IPS DF 6.9 (cell line): ENCODE measurements at regions not wholly inside any gene's neighbourhood (a gene's known extent, or its start where the extent isn't known, plus 50 kb on each side); places are given as distances from the start of the nearest gene placed in this dataset.

Source experiments
- DNase-seq: peaks from one replicate; pipeline ENCODE4 v3.0.0-alpha.2; 2013; ENCODE audit warnings: low read depth, low spot score
- H3K27ac ChIP-seq: one replicate; pipeline ENCODE4 v1.5.1; 2013; ENCODE audit warnings: low read length, control low read depth
- H3K27me3 ChIP-seq: 2 replicates; pipeline ENCODE4 v1.6.1; 2013; ENCODE audit warnings: mild to moderate bottlenecking, low read length; ENCODE audit not compliant: control insufficient read depth, insufficient read depth
- H3K36me3 ChIP-seq: 2 replicates; pipeline ENCODE4 v1.6.1; 2013; ENCODE audit warnings: low read length; ENCODE audit not compliant: control insufficient read depth, insufficient read depth
- H3K4me1 ChIP-seq: 2 replicates; pipeline ENCODE4 v1.6.1; 2013; ENCODE audit warnings: low read length; ENCODE audit not compliant: control insufficient read depth, insufficient read depth
- H3K4me3 ChIP-seq: 2 replicates; pipeline ENCODE4 v1.5.1; 2013; ENCODE audit warnings: mild to moderate bottlenecking, low read length
- H3K9me3 ChIP-seq: 2 replicates; pipeline ENCODE4 v1.6.1; 2013; ENCODE audit warnings: low read length, inconsistent platforms; ENCODE audit not compliant: control insufficient read depth, insufficient read depth
- WGBS: extraction: QIAGEN DNeasy Blood & Tissue Kit; methylation state at CpG from one replicate; pipeline ENCODE4 v1.1.7; 2013; ENCODE audit warnings: mixed read lengths, missing lambda C conversion rate; ENCODE audit not compliant: insufficient read length, insufficient coverage; 5-methylcytosine and 5-hydroxymethylcytosine counted together

GRCh38 chr10:83037653-83038052 lies 1101.7 kb upstream of the GHITM start:
- DNase-seq: no peak
- no peaks in the 10 kb centered on the region for H3K36me3 ChIP-seq
- H3K4me3 ChIP-seq: no peak overlapping the region
- H3K27ac ChIP-seq: no peak overlapping the region
- H3K4me1 ChIP-seq: no peaks in the 10 kb centered on the region
- no peaks in the 10 kb centered on the region for H3K27me3 ChIP-seq
- no CpG with 5 or more reads among the region's 2 CpGs for WGBS
- no peaks in the 10 kb centered on the region for H3K9me3 ChIP-seq

GRCh38 chr10:83038631-83039030 lies 1100.7 kb upstream of the GHITM start:
- no peaks in the 10 kb centered on the region for H3K4me1 ChIP-seq
- H3K27me3 ChIP-seq: no peaks in the 10 kb centered on the region
- H3K4me3 ChIP-seq: no peak overlapping the region
- no peak overlapping the region for H3K27ac ChIP-seq
- H3K36me3 ChIP-seq: no peaks in the 10 kb centered on the region
- H3K9me3 ChIP-seq: no peaks in the 10 kb centered on the region
- no CpG with 5 or more reads among the region's 2 CpGs for WGBS
- DNase-seq: no peak

GRCh38 chr10:83045731-83046130 lies 1093.6 kb upstream of the GHITM start:
- WGBS: no CpG with 5 or more reads among the region's 4 CpGs
- no peak for DNase-seq
- H3K9me3 ChIP-seq: no peaks in the 10 kb centered on the region
- H3K4me1 ChIP-seq: no peaks in the 10 kb centered on the region
- no peak overlapping the region for H3K27ac ChIP-seq
- no peak overlapping the region for H3K4me3 ChIP-seq
- H3K27me3 ChIP-seq: no peaks in the 10 kb centered on the region
- H3K36me3 ChIP-seq: no peaks in the 10 kb centered on the region

GRCh38 chr10:83050815-83051214 lies 1088.5 kb upstream of the GHITM start:
- Histone ChIP-seq H3K27me3 (no peaks in the 10 kb centered on the region), H3K4me1 (no peaks in the 10 kb centered on the region), H3K9me3 (no peaks in the 10 kb centered on the region), H3K27ac (no peak overlapping the region), H3K36me3 (no peaks in the 10 kb centered on the region), H3K4me3 (no peak overlapping the region)
- no CpG with 5 or more reads among the region's 3 CpGs for WGBS
- no peak for DNase-seq

- H3K4me3 ChIP-seq: no peak overlapping the region
- no CpG with 5 or more reads among the region's 2 CpGs for WGBS
- no peak overlapping the region for H3K27ac ChIP-seq
- no peak for DNase-seq
- no peaks in the 10 kb centered on the region for H3K4me1 ChIP-seq
- no peaks in the 10 kb centered on the region for H3K36me3 ChIP-seq
- no peaks in the 10 kb centered on the region for H3K27me3 ChIP-seq
- H3K9me3 ChIP-seq: no peaks in the 10 kb centered on the region
These were observed 1076.4 kb upstream of the GHITM start for GRCh38 chr10:83062871-83063270.

GRCh38 chr10:83073472-83073871 lies 1065.8 kb upstream of the GHITM start:
- WGBS: no CpG with 5 or more reads among the region's 1 CpG
- Histone ChIP-seq H3K4me1 (no peaks in the 10 kb centered on the region), H3K9me3 (no peaks in the 10 kb centered on the region), H3K4me3 (no peak overlapping the region), H3K27me3 (no peaks in the 10 kb centered on the region), H3K27ac (no peak overlapping the region), H3K36me3 (no peaks in the 10 kb centered on the region)
- no peak for DNase-seq

- H3K4me1 ChIP-seq: peaks cover 2% of the 10 kb centered on the region; the same call in 1 of the 2 replicates
- DNase-seq: no peak
- WGBS: no CpG with 5 or more reads among the region's 4 CpGs
- no peaks in the 10 kb centered on the region for H3K9me3 ChIP-seq
- H3K36me3 ChIP-seq: no peaks in the 10 kb centered on the region
- no peaks in the 10 kb centered on the region for H3K27me3 ChIP-seq
- H3K27ac ChIP-seq: no peak overlapping the region
- no peak overlapping the region for H3K4me3 ChIP-seq
These were observed 1064.1 kb upstream of the GHITM start for GRCh38 chr10:83075016-83075814.

- peaks cover 2% of the 10 kb centered on the region; the same call in 1 of the 2 replicates for H3K4me1 ChIP-seq
- no peaks in the 10 kb centered on the region for H3K36me3 ChIP-seq
- no peak overlapping the region for H3K4me3 ChIP-seq
- H3K27me3 ChIP-seq: no peaks in the 10 kb centered on the region
- no peak for DNase-seq
- H3K27ac ChIP-seq: no peak overlapping the region
- no peaks in the 10 kb centered on the region for H3K9me3 ChIP-seq
These were observed 1063.4 kb upstream of the GHITM start for GRCh38 chr10:83075815-83076355.

- Histone ChIP-seq H3K36me3 (no peaks in the 10 kb centered on the region), H3K27me3 (no peaks in the 10 kb centered on the region), H3K4me1 (peaks cover 2% of the 10 kb centered on the region; the same call in 1 of the 2 replicates), H3K9me3 (no peaks in the 10 kb centered on the region), H3K4me3 (no peak overlapping the region), H3K27ac (no peak overlapping the region)
- DNase-seq: no peak
- no CpG with 5 or more reads among the region's 3 CpGs for WGBS
These were observed 1062.9 kb upstream of the GHITM start for GRCh38 chr10:83076443-83076842.

GRCh38 chr10:83078160-83078559 lies 1061.1 kb upstream of the GHITM start:
- no peak overlapping the region for H3K4me3 ChIP-seq
- no peaks in the 10 kb centered on the region for H3K27me3 ChIP-seq
- H3K4me1 ChIP-seq: peaks cover 2% of the 10 kb centered on the region; the same call in 1 of the 2 replicates
- no peak overlapping the region for H3K27ac ChIP-seq
- H3K9me3 ChIP-seq: no peaks in the 10 kb centered on the region
- no peaks in the 10 kb centered on the region for H3K36me3 ChIP-seq
- no CpG with 5 or more reads among the region's 1 CpG for WGBS
- DNase-seq: peak; percentile 29

- Histone ChIP-seq H3K36me3 (no peaks in the 10 kb centered on the region), H3K4me3 (no peak overlapping the region), H3K4me1 (peaks cover 2% of the 10 kb centered on the region; the same call in 1 of the 2 replicates), H3K27me3 (no peaks in the 10 kb centered on the region), H3K27ac (no peak overlapping the region), H3K9me3 (no peaks in the 10 kb centered on the region)
- DNase-seq: no peak
- no CpG with 5 or more reads among the region's 3 CpGs for WGBS
These were observed 1060.7 kb upstream of the GHITM start for GRCh38 chr10:83078645-83079044.
